Neural cell (in vitro differentiated cells): ENCODE measurements at regions not wholly inside any gene's neighbourhood (a gene's known extent, or its start where the extent isn't known, plus 50 kb on each side); places are given as distances from the start of the nearest gene placed in this dataset.

Source experiments
- H2AFZ ChIP-seq: fragments of 200-600, 300-800 bp; sonication (generic), shearing (Covaris generic); 2 replicates; pipeline ENCODE4 v1.6.0; 2014; ENCODE audit warnings: low read depth, mild to moderate bottlenecking, antibody characterized with exemption, low read length, moderate library complexity
- H3F3A ChIP-seq: fragments of 200-600 bp; shearing (Covaris generic); 2 replicates; pipeline ENCODE4 v1.6.1; 2016; ENCODE audit warnings: mild to moderate bottlenecking, moderate library complexity, mixed read lengths, antibody characterized with exemption, low read length; ENCODE audit not compliant: insufficient read depth, poor library complexity, severe bottlenecking
- H3K27ac ChIP-seq: fragments of 200-600, 300-800 bp; sonication (generic), shearing (Covaris generic); 2 replicates; pipeline ENCODE4 v1.5.1; 2014; ENCODE audit warnings: mild to moderate bottlenecking, low read length, moderate library complexity
- H3K27me3 ChIP-seq: fragments of 300-800, 200-600 bp; sonication (generic), shearing (Covaris generic); 2 replicates; pipeline ENCODE4 v1.6.0; 2014; ENCODE audit warnings: mild to moderate bottlenecking, low read depth, low read length, moderate library complexity; ENCODE audit not compliant: insufficient read depth
- H3K36me3 ChIP-seq: fragments of 300-800, 200-600 bp; sonication (generic), shearing (Covaris generic); 2 replicates; pipeline ENCODE4 v1.5.1; 2014; ENCODE audit warnings: mild to moderate bottlenecking, antibody characterized with exemption, low read length, moderate library complexity; ENCODE audit not compliant: insufficient read depth
- H3K4me2 ChIP-seq: fragments of 300-800, 200-600 bp; sonication (generic), shearing (Covaris generic); 2 replicates; pipeline ENCODE4 v1.6.0; 2014; ENCODE audit warnings: mild to moderate bottlenecking, low read length
- H3K4me3 ChIP-seq: fragments of 300-800, 200-600 bp; sonication (generic), shearing (Covaris generic); 2 replicates; pipeline ENCODE4 v1.5.1; 2014; ENCODE audit warnings: mild to moderate bottlenecking, low read length, moderate library complexity
- H3K79me2 ChIP-seq: fragments of 200-600 bp; shearing (Covaris generic); replicated peaks from 2 replicates; pipeline ENCODE4 v1.6.0; 2014; ENCODE audit warnings: mild to moderate bottlenecking, low read length, moderate library complexity; ENCODE audit not compliant: insufficient read depth
- H3K9ac ChIP-seq: fragments of 300-800, 200-600 bp; sonication (generic), shearing (Covaris generic); 2 replicates; pipeline ENCODE4 v1.6.1; 2016; ENCODE audit warnings: mild to moderate bottlenecking, low read length, mixed read lengths
- H3K9me2 ChIP-seq: fragments of 200-600 bp; shearing (Covaris generic); 2 replicates; pipeline ENCODE4 v1.6.1; 2016; ENCODE audit warnings: mild to moderate bottlenecking, low read length, mixed read lengths; ENCODE audit not compliant: insufficient read depth
- H3K9me3 ChIP-seq: fragments of 200-600, 300-800 bp; sonication (generic), shearing (Covaris generic); 2 replicates; pipeline ENCODE4 v1.6.1; 2016; ENCODE audit warnings: mild to moderate bottlenecking, mixed run types, low read length, moderate library complexity, mixed read lengths
- H4K20me1 ChIP-seq: fragments of 200-600 bp; shearing (Covaris generic); 2 replicates; pipeline ENCODE4 v1.6.1; 2016; ENCODE audit warnings: mild to moderate bottlenecking, mixed run types; ENCODE audit not compliant: insufficient read depth
- CTCF ChIP-seq: fragments of 450-650 bp; IDR thresholded peaks from 2 replicates; pipeline ENCODE4 v1.5.1; 2014; ENCODE audit warnings: antibody characterized with exemption, mild to moderate bottlenecking, moderate library complexity; ENCODE audit not compliant: poor library complexity, severe bottlenecking
- EP300 ChIP-seq: fragments of 450-650 bp; conservative IDR thresholded peaks from 2 replicates; pipeline ENCODE4 v1.6.1; 2014; ENCODE audit warnings: antibody characterized with exemption, mild to moderate bottlenecking, moderate library complexity; ENCODE audit not compliant: poor library complexity, severe bottlenecking
- EZH2 ChIP-seq: fragments of 200-600, 300-800 bp; shearing (Covaris generic), sonication (generic); IDR thresholded peaks from 2 replicates; pipeline ENCODE4 v1.6.1; 2014; ENCODE audit warnings: antibody characterized with exemption, low read length, borderline replicate concordance, mild to moderate bottlenecking; ENCODE audit not compliant: insufficient read depth, poor library complexity, severe bottlenecking
- MXI1 ChIP-seq: fragments of 450-650 bp; conservative IDR thresholded peaks from 2 replicates; pipeline ENCODE4 v1.6.1; 2014; ENCODE audit warnings: antibody characterized with exemption, mild to moderate bottlenecking; ENCODE audit not compliant: poor library complexity, severe bottlenecking
- POLR2AphosphoS5 ChIP-seq: IDR thresholded peaks from 2 replicates; pipeline ENCODE4 v1.6.1; 2012
- RAD21 ChIP-seq: fragments of 450-650 bp; conservative IDR thresholded peaks from 2 replicates; pipeline ENCODE4 v1.6.1; 2014; ENCODE audit warnings: antibody characterized with exemption, mild to moderate bottlenecking, moderate library complexity
- REST ChIP-seq: IDR thresholded peaks from 2 replicates; pipeline ENCODE4 v1.6.1; 2012; ENCODE audit warnings: borderline replicate concordance
- SMC3 ChIP-seq: fragments of 450-650 bp; conservative IDR thresholded peaks from 2 replicates; pipeline ENCODE4 v1.6.1; 2014; ENCODE audit warnings: antibody characterized with exemption, mild to moderate bottlenecking, moderate library complexity; ENCODE audit not compliant: poor library complexity
- TAF1 ChIP-seq: IDR thresholded peaks from 2 replicates; pipeline ENCODE4 v1.6.1; 2012; ENCODE audit warnings: low read depth

DNA sequence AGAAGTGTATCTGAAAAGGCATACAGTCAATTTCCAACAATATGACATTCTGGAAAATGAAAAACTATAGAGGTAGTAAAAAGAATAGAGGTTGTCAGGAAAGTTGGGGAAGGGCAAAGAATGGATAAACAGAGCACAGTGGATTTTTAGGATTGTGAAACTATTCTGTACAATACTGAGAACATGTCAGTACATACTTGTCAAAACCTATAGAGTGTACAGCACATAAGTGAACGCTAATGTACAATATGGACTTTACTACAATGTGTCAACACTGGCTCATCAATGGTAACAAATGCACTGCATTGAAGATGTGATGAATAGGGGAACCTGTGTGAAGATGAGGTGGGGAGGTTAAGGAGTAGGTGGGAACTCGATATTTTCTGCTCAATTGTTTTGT, 483.0 kb upstream of the PFKP start:
- Histone ChIP-seq H3K36me3 (no peaks in the 10 kb centered on the region), H2AFZ (no peak overlapping the region), H4K20me1 (no peaks in the 10 kb centered on the region), H3K79me2 (no peaks in the 10 kb centered on the region), H3K9me2 (no peaks in the 10 kb centered on the region), H3K27ac (no peak overlapping the region), H3K4me3 (no peak overlapping the region), H3K27me3 (no peaks in the 10 kb centered on the region), H3K9me3 (no peaks in the 10 kb centered on the region), H3K4me2 (no peak overlapping the region), H3F3A (no peaks in the 10 kb centered on the region), H3K9ac (no peak overlapping the region)
- TF ChIP-seq TAF1 (no peak), POLR2AphosphoS5 (no peak), CTCF (no peak), EP300 (no peak), SMC3 (no peak), REST (no peak), RAD21 (no peak), MXI1 (no peak), EZH2 (no peak)

DNA sequence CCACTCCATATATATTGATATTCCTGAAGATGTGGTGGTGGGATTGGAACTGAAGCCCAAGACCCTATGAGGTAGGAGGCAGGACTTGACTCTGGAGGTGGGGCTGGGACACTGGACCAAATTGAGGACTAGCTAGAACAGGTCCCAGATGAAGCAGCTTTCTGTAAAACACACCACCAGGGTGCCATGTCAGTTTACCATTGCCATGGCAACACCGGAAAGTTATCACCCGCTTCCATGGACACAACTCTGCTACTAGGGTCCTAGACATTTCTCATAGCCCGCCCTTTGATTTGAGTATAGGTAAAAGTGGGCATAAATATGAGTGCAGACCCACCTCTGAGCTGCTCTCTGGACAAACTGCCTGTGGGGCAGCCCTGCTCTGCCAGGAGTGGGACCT, 490.5 kb upstream of the PFKP start:
- H3K9me2 ChIP-seq, result no peaks in the 10 kb centered on the region
- no peaks in the 10 kb centered on the region for H3F3A ChIP-seq
- no peaks in the 10 kb centered on the region for H3K27me3 ChIP-seq
- H2AFZ ChIP-seq, result no peak overlapping the region
- no peak overlapping the region for H3K4me3 ChIP-seq
- no peaks in the 10 kb centered on the region for H4K20me1 ChIP-seq
- no peaks in the 10 kb centered on the region for H3K79me2 ChIP-seq
- H3K9me3 ChIP-seq, result no peaks in the 10 kb centered on the region
- no peak overlapping the region for H3K9ac ChIP-seq
- no peak overlapping the region for H3K27ac ChIP-seq
- TF ChIP-seq MXI1, result no peak
- TF ChIP-seq CTCF, result no peak
- TF ChIP-seq EZH2, result no peak
- no peak for TF ChIP-seq RAD21
- no peak for TF ChIP-seq EP300
- TF ChIP-seq POLR2AphosphoS5, result no peak
- no peak for TF ChIP-seq SMC3
- TF ChIP-seq TAF1, result no peak
- TF ChIP-seq REST, result no peak
- H3K36me3 ChIP-seq, result no peaks in the 10 kb centered on the region
- no peak overlapping the region for H3K4me2 ChIP-seq
